NCI-H526 treated with DMSO at 0.1 percent for 48 hours (cell line): ENCODE measurements at regions not wholly inside any gene's neighbourhood (a gene's known extent, or its start where the extent isn't known, plus 50 kb on each side); places are given as distances from the start of the nearest gene placed in this dataset.

Experiments
- DNase-seq: peaks from one replicate; lab custom pipeline; 2025; lab: John Stamatoyannopoulos, UW

DNA sequence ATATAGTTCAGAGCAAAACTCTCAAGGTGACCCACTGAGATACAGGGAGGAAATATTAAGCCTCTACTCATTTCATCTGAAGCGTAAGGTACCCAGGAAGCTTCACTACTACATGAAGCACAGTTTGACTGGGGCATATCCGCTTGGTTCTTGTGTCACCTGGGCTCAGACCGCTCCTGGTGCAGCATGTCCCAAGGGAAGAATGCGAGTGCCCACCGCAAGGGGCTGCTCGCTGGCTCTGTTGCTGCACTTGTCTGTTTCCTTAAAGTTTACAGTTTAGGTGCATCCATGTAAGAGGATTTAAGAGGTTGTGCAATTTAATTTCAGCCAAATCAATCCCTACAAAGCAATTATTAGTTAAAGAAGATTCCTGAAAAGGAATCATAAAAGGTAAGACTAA, 507.8 kb downstream of the FBXO15 start:
- DNase-seq, result no peak

DNA sequence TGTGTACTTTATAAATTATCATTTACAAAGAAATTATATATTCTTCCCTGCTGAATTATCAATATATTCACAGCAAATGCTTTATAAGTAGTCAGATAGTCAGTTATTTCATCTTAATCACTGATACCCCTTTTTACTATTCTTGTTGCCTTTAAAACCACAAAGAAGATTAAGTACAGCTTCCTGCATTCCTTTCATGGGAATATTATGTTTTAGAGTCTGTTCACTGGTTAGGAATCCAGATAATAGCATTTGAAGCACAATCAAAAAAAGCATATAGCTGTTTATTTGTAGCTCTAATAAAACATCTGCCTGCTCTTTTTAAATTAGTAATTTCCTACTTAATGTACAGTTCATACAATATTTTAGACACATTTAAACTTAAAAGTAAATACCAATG, 508.9 kb downstream of the FBXO15 start:
- DNase-seq, result no peak

- DNase-seq, result no peak
Measured at GRCh38 chr18:73636355-73636754, 511.3 kb downstream of the FBXO15 start.

GRCh38 chr18:73626859-73627258, 520.8 kb downstream of the FBXO15 start:
- no peak for DNase-seq

GRCh38 chr18:73626221-73626620, 521.4 kb downstream of the FBXO15 start:
- DNase-seq, result no peak

DNA sequence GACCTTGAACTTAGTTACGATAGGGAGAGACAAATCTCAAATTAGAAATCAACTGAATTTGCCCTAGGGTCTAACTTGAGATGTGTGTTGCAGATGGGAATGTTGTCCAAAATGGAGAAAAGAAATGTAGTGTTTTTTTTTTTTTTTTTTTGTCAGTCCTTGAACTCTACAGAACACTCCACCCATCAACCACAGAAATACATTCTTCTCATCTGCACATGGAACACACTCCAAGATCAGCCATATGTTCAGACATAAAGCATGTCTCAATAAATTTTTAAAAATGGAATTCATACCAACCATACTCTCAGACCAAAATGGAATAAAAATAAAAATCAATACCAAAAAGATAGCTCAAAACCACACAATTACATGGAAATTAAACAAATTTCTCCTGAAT, 526.5 kb downstream of the FBXO15 start:
- DNase-seq, result no peak

DNA sequence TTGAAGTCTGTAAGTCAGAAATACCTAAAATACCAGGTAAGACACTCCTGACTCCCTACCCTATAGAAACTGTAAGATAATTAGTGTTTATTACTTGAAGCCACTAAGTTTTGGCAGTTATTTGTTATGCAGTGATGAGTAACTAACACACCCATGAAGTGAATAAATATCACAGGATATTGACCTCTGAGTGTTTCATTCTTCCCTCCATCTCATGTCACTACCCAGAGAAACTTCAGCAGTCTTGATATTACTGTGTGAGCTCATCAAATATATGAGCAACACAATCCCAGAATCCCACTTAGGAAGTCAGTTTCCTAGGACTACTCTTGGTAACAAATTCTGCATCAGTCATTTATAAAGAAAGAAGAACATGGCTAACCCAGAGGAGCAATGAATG, 529.7 kb downstream of the FBXO15 start:
- no peak for DNase-seq

DNA sequence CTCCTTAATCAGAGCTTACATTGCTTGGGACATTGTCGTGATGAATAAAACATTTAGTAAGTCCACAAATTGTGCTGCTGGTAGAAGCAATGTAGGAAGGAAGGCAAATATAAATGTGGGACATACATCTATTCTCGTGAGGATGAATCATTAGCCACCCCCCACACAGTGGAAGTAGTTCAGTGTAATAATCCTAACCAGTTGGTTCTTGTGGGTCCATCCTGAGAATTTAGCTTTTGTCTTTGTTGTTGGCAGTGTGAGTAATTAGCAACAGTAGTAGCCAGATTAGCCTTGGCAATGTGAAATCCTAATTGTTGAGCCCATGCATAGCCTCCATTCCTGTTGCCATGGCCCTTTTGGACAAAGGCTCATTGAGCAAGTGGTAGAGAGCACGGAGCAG, 532.1 kb downstream of the FBXO15 start:
- DNase-seq, result no peak

- DNase-seq, result no peak
Measured at GRCh38 chr18:73614812-73615211, 532.8 kb downstream of the FBXO15 start.

DNA sequence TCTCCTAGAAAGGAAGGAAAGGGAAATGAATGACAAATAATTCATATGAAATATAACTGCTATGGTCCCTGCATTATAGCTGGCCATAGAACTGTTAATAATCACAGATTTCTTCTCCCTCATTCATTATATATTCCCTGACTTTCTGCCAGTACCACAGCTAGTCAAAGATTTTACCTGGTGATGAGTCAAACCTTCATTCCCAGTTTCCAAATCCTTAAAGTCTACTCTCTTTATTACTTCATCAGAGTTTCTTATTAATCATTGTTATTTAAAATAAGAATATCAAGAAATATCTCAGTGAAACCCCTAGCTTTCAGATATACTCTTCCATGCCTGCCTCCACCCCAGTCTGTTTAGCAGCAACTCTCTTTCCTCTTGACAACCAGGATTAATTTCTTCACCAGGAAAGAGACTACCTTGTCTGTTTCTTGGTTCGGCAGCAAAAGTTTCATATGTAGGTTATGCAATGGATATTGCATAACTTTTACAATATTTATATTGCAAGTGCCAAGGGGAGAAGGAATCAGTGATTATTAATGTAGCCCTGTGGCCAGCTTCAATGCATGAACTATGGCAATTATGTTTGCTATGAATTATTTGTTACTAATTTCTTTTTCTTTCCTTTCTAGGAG, 533.8 kb downstream of the FBXO15 start:
- DNase-seq, result no peak

DNA sequence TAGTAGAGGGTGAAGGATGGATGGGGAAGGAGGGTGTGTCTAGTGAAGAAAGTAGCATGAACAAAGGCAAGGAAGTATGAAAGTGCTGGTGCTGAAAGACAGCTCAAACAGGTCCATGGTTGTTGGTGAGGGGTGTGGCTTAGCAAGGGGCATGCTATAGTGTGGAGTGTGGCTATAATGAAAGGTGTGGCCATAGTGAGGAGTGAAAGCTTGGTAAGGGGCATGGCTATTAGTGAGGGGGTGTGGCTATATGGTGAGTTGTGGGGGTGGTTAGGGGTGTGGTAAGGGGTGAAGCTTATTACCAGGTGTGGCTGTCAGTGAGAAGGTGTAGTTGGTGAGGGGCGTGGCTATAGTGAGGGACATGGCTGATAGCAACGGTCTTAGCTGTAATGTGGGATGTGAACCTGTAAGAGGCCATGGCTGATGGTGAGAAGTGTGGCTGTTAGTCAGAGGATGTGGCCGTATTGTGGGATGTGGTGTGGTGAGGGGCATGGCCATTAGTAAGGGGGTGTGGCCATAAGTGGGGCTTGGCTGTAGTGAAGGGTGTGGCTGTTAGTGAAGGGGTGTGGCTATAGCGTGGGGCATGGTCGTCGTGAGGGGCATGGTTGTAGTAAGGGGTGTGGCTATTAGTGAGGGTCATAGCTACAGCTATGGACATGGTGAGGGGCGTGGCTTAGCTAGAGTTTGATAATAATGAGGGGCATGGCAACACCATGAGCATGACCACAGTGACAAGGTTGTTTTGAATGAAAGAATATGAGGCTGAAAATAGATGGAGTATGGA, 549.6 kb downstream of the FBXO15 start:
- DNase-seq, result no peak

- no peak for DNase-seq
Measured at GRCh38 chr18:73594749-73595148, 552.9 kb downstream of the FBXO15 start.

- DNase-seq, result no peak
Measured at GRCh38 chr18:73593207-73593606, 554.4 kb downstream of the FBXO15 start.

- no peak for DNase-seq
Measured at GRCh38 chr18:73590950-73591349, 556.7 kb downstream of the FBXO15 start.

DNA sequence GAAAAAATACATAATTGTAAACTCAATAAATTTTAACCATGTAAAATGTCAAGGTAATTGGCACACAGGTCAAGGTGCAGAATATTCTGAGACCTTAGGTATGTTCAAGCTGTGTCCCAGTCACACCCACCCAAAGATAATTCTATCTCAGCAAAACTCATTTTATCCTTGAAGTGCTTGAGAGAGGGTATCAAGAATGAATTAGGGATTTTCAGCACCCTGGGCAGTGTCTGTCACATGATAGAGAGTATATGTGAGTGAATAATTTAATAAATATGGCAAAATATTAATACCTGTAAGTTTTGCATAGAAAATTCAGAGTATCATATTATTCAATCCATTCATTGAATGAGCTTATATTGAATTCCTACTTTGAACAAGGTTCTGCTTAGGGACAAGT, 567.9 kb downstream of the FBXO15 start:
- DNase-seq, result no peak

DNA sequence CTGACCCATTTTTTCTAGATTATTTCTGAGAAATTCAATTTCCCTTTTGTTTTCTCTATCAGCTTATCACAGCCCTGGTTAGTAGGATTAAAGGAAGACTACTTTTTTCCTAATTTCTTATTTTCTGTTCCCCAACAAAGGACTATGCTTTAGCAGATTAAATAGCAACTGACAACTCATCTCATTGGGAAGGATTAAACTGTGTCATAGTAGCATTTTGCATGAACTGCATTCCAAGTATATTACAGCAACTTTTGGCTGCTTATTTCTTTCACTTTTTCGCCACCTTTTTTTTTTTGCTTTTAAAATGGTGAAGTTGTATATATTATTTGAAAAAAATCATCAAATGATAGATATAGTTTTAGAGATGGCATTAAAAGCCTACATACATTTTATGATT, 570.3 kb downstream of the FBXO15 start:
- no peak for DNase-seq

GRCh38 chr18:73563901-73564472, 583.6 kb downstream of the FBXO15 start:
- no peak for DNase-seq

DNA sequence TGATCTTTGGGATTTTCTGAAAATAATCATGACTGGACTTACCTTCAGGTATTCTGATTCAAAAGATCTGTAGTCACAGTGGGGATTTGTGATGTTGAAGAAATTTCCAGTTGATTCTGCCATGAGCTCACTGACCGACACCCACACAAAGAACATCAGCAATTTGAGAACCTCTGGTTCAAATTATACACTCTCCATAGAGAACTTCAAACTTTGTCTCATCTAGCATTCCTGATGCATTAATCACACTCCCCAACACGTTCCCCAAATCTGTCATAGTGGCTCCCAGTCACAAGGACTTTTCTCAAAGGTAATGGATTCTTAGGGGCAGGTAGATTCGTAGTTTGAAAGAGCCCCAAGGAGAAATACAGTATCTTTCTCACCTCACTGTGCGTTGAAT, 584.3 kb downstream of the FBXO15 start:
- DNase-seq, result no peak

- no peak for DNase-seq
Measured at GRCh38 chr18:73556904-73557303, 590.7 kb downstream of the FBXO15 start.

GRCh38 chr18:73552171-73552570, 595.5 kb downstream of the FBXO15 start:
- no peak for DNase-seq

DNA sequence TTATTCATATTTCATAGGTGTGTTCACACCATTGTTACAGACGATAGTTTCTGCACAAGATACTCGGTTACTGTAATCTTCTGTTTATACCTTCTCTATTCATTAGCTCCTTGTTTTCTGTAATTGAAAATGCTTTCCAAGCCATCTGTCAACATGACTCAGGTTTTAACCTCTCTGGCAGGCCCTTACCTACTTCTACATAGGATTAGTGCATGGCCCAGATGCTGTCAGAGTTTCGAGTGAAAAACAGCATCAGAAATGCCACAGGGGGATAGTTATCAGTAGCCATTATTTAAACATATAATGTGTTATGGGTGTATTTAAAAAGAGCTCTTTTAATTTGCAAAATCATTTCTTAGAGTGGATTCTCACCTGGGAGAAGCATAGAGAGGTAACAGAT, 596.4 kb downstream of the FBXO15 start:
- no peak for DNase-seq

DNA sequence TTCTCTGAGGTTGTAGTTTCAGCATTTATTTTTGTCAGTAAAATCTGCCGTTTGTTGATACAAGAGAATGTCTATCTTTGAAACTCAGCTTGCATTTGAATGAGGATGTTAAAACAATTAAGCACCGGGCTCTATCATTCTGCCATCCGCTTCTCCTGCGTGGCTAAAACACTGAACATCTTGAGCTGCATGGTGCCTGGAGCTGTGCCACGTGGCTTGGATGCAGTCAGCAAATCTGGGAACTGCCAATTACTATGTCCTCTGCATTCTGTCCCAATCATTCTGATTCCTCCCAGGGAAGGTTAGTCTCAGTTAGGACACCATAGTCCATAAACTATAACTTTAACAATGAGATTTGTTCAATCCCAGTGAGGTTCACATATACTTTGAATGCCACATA, 598.4 kb downstream of the FBXO15 start:
- no peak for DNase-seq

DNA sequence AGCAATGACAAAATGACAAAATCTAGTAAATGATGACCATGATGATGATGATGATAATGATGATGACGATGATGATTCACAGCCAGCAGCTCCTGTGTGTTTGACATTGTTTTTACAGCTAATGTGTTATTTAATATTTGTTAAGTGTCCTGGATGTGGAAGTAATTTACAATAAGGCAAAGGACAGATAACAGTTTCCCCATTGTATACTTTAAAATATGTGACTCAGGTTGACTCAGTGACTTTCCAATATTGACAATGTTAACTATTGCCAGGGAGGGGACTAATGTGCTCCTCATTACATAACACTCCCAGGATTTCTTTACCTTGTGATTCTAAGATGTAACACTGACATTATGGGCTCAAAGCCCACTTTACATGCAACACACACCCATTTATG, 602.2 kb downstream of the FBXO15 start:
- DNase-seq, result no peak

DNA sequence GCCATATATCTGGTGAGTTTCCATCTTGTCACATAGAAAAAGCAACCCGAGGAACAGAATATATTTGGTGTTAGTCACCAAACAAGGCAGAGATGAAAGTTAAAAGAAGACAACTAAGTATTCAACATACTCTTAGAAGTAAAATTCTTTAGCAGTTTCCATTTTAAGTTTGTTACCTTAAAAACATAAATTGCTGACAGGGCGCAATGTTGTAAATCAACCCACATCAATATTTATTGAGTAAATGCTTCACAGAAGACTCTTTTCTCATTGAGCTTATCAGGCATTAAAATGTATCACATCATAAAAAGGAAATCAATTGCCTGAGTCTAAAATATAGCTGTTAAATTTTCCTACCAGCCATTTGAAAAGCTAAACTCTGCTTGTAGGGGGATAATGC, 603.0 kb downstream of the FBXO15 start:
- no peak for DNase-seq
